Endothelial cell of umbilical vein (primary cell): ENCODE measurements at regions not wholly inside any gene's neighbourhood (a gene's known extent, or its start where the extent isn't known, plus 50 kb on each side); places are given as distances from the start of the nearest gene placed in this dataset.

ENCODE experiments used
- BruUV-seq: library from RNA; stranded (reverse); fragments of 400-500 nt; replicated peaks from 2 replicates; lab custom pipeline; 2021; lab: Mats Ljungman, UMichigan
- CTCF ChIA-PET: fragments of 300-600, 350-600 bp; sonication (Branson Sonifier 250); formaldehyde crosslinking; loops from one replicate; lab custom pipeline; 2021; ENCODE audit warnings: antibody characterized with exemption, inconsistent platforms; lab: Charles Lee
- POLR2A ChIA-PET: fragments of 300-600, 350-600 bp; sonication (Branson Sonifier 250); formaldehyde crosslinking; loops from one replicate; lab custom pipeline; 2021; ENCODE audit warnings: antibody characterized with exemption, inconsistent platforms; lab: Charles Lee
- DNase-seq: peaks from one replicate; pipeline ENCODE4 v3.0.0-alpha.2; 2011; ENCODE audit warnings: low read depth, low spot score
- FAIRE-seq: peaks from 2 replicates; lab custom pipeline; 2011; peaks lifted over from hg19 to GRCh38; lab: Jason Lieb, UNC
- H2AFZ ChIP-seq: 2 replicates; pipeline ENCODE4 v1.6.0; 2012; ENCODE audit warnings: low read depth, low read length, control low read depth, inconsistent platforms
- H3K27ac ChIP-seq: 2 replicates; pipeline ENCODE4 v1.5.1; 2011; ENCODE audit warnings: low read depth, mild to moderate bottlenecking, control low read depth, low read length, moderate library complexity; ENCODE audit not compliant: insufficient read depth
- H3K27me3 ChIP-seq, 2 experiments: 2 replicates each; pipeline versions ENCODE4 v1.6.0 to v1.6.1; 2011; ENCODE audit warnings: low read length in 2 of 2, mixed read lengths in 1 of 2; ENCODE audit not compliant: control insufficient read depth in 2 of 2, insufficient read depth in 2 of 2
- H3K36me3 ChIP-seq, 2 experiments: 2 replicates in 1 of 2; 3 replicates in 1 of 2; pipeline ENCODE4 v1.5.1; 2011; ENCODE audit warnings: low read length in 2 of 2, mild to moderate bottlenecking in 1 of 2, moderate library complexity in 1 of 2; ENCODE audit not compliant: control insufficient read depth in 2 of 2, insufficient read depth in 2 of 2; ENCODE audit errors: extremely low read depth in 1 of 2
- H3K4me1 ChIP-seq: 3 replicates; pipeline ENCODE4 v1.5.1; 2011; ENCODE audit warnings: mild to moderate bottlenecking, low read length; ENCODE audit not compliant: control insufficient read depth, insufficient read depth; ENCODE audit errors: extremely low read depth
- H3K4me2 ChIP-seq: 2 replicates; pipeline ENCODE4 v1.6.1; 2011; ENCODE audit warnings: low read length, control low read depth, mixed read lengths; ENCODE audit not compliant: insufficient read depth
- H3K4me3 ChIP-seq, 3 experiments: fragments of 200-600 bp in 1 of 3; sonication (generic), shearing (Covaris generic) in 1 of 3; replicated peaks in 1 of 3; 2 replicates each; pipeline ENCODE4 v1.5.1; 2011 to 2016; ENCODE audit warnings: control low read depth in 3 of 3, low read length in 3 of 3, mild to moderate bottlenecking in 2 of 3, inconsistent platforms in 1 of 3, low read depth in 1 of 3, moderate library complexity in 1 of 3; ENCODE audit not compliant: insufficient read depth in 1 of 3
- H3K79me2 ChIP-seq: 2 replicates; pipeline ENCODE4 v1.6.0; 2012; ENCODE audit warnings: low read length, inconsistent platforms; ENCODE audit not compliant: control insufficient read depth, insufficient read depth
- H3K9ac ChIP-seq: replicated peaks from 2 replicates; pipeline ENCODE3; 2011; ENCODE audit warnings: low read length, control low read depth; ENCODE audit not compliant: insufficient read depth; ENCODE audit errors: extremely low read depth
- H3K9me1 ChIP-seq: replicated peaks from 3 replicates; pipeline ENCODE4 v1.6.0; 2011; ENCODE audit warnings: mild to moderate bottlenecking, low read length; ENCODE audit not compliant: control insufficient read depth, insufficient read depth; ENCODE audit errors: extremely low read depth
- H3K9me3 ChIP-seq: replicated peaks from 2 replicates; pipeline ENCODE4 v1.5.1; 2012; ENCODE audit warnings: low read length, inconsistent platforms; ENCODE audit not compliant: control insufficient read depth, insufficient read depth
- H4K20me1 ChIP-seq: replicated peaks from 2 replicates; pipeline ENCODE3; 2011; ENCODE audit warnings: mild to moderate bottlenecking, low read length; ENCODE audit not compliant: control insufficient read depth, insufficient read depth; ENCODE audit errors: extremely low read depth
- CTCF ChIP-seq, 2 donors: IDR thresholded peaks; 1 replicate in 1 of 2; 2 replicates in 1 of 2; pipeline ENCODE4 v1.5.1; 2011; ENCODE audit warnings: low read length in 2 of 2, mild to moderate bottlenecking in 2 of 2, moderate library complexity in 2 of 2, control low read depth in 1 of 2, inconsistent platforms in 1 of 2, low read depth in 1 of 2; ENCODE audit not compliant: insufficient read depth in 1 of 2; ENCODE audit errors: extremely low read depth in 1 of 2
- EZH2 ChIP-seq: IDR thresholded peaks from 2 replicates; pipeline ENCODE4 v1.6.1; 2012; ENCODE audit warnings: borderline replicate concordance, low read depth, mild to moderate bottlenecking, moderate library complexity, low read length, inconsistent platforms; ENCODE audit not compliant: severe bottlenecking
- JUN ChIP-seq: IDR thresholded peaks from 2 replicates; pipeline ENCODE4 v1.6.1; 2011; ENCODE audit warnings: borderline replicate concordance, low read depth; ENCODE audit not compliant: insufficient read length, insufficient read depth
- MYC ChIP-seq: IDR thresholded peaks from one replicate; pipeline ENCODE4 v1.6.1; 2011; ENCODE audit warnings: mild to moderate bottlenecking, low read depth, low read length
- POLR2A ChIP-seq: IDR thresholded peaks from 2 replicates; pipeline ENCODE4 v1.6.1; 2012; ENCODE audit warnings: low read depth, mild to moderate bottlenecking, control low read depth, low read length
- POLR2AphosphoS5 ChIP-seq: IDR thresholded peaks from 2 replicates; pipeline ENCODE4 v1.6.1; 2012; ENCODE audit warnings: low read depth, mild to moderate bottlenecking, control low read depth, low read length, moderate library complexity; ENCODE audit not compliant: insufficient read depth
- dilution Hi-C: fragments of 300-500 bp; cut with MboI; formaldehyde crosslinking; loops from one replicate; pipeline ENCODE4 v1.15.0; 2019; ENCODE audit warnings: low sequenced_read_pairs; ENCODE audit not compliant: extremely low pct_ligation_motif_present
- intact Hi-C: fragments of 100-400 bp; cut with micrococcal nuclease; formaldehyde crosslinking; loops from one replicate; pipeline ENCODE4 v1.10.0; 2022

- dilution Hi-C loops (no loop called here), intact Hi-C loops (no loop called here)
- CTCF ChIA-PET: no interaction called here
- no peaks in the 10 kb centered on the region for H3K27me3 ChIP-seq
- TF ChIP-seq MYC (no peak), CTCF (IDR thresholded peaks at IDR 0.05; ENCODE audit: extremely low read depth in 1 of 2, insufficient read depth in 1 of 2, low read depth in 1 of 2, low read length in 2 of 2) (no peak), JUN (no peak), POLR2A (no peak), POLR2AphosphoS5 (no peak), EZH2 (no peak)
- no peaks in the 10 kb centered on the region for H3K9me3 ChIP-seq
- BruUV-seq: no TSS peak
- H3K4me1 ChIP-seq: no peaks in the 10 kb centered on the region
- no peak overlapping the region for H3K4me2 ChIP-seq
- H2AFZ ChIP-seq: no peak overlapping the region
- H3K36me3 ChIP-seq: no peaks in the 10 kb centered on the region
- no peaks in the 10 kb centered on the region for H3K9me1 ChIP-seq
- H3K79me2 ChIP-seq: no peaks in the 10 kb centered on the region
- no peak overlapping the region for H3K27ac ChIP-seq
- no peaks in the 10 kb centered on the region for H4K20me1 ChIP-seq
- H3K4me3 ChIP-seq: no peak overlapping the region
- no peak for FAIRE-seq
- no peak overlapping the region for H3K9ac ChIP-seq
- DNase-seq: no peak
- POLR2A ChIA-PET: no interaction called here
Measured at GRCh38 chr5:119820016-119820415, 190.7 kb downstream of the FAM170A start.

- no peaks in the 10 kb centered on the region for H3K79me2 ChIP-seq
- intact Hi-C loops: no loop called here
- POLR2A ChIA-PET: no interaction called here
Measured at GRCh38 chr5:119820608-119821007, 191.2 kb downstream of the FAM170A start.

More at GRCh38 chr5:119820608-119821007, 191.2 kb downstream of the FAM170A start:
- Histone ChIP-seq H3K27me3 (no peaks in the 10 kb centered on the region), H3K9me3 (no peaks in the 10 kb centered on the region), H3K4me3 (no peak overlapping the region), H3K27ac (no peak overlapping the region), H3K36me3 (no peaks in the 10 kb centered on the region), H3K9me1 (no peaks in the 10 kb centered on the region), H2AFZ (no peak overlapping the region), H3K4me1 (no peaks in the 10 kb centered on the region), H3K9ac (no peak overlapping the region), H3K4me2 (no peak overlapping the region), H4K20me1 (no peaks in the 10 kb centered on the region)
- CTCF ChIA-PET: no interaction called here
- DNase-seq: no peak
- BruUV-seq: no TSS peak
- FAIRE-seq: no peak
- dilution Hi-C loops: no loop called here
- TF ChIP-seq JUN: no peak
- no peak for TF ChIP-seq EZH2
